Tibial nerve (tissue), 4 donors: ENCODE measurements at regions not wholly inside any gene's neighbourhood (a gene's known extent, or its start where the extent isn't known, plus 50 kb on each side); places are given as distances from the start of the nearest gene placed in this dataset.

Experiments used
- EP300 ChIP-seq, 2 donors: sonication (generic); formaldehyde crosslinking; IDR thresholded peaks; one replicate each; pipeline ENCODE4 v1.6.1; 2017; ENCODE audit warnings: antibody characterized with exemption in 2 of 2, mild to moderate bottlenecking in 1 of 2
- POLR2A ChIP-seq, 2 donors: fragments of 450-650 bp; IDR thresholded peaks; one replicate each; pipeline ENCODE4 v1.6.1; 2017; ENCODE audit warnings: antibody characterized with exemption in 2 of 2, mild to moderate bottlenecking in 2 of 2, moderate library complexity in 2 of 2
- TF ChIP-seq, protein P1 (sequence below), 5 experiments: fragments of 200-600 bp in 3 of 5; fragments of 450-650 bp in 2 of 5; sonication (generic) in 3 of 5; IDR thresholded peaks; one replicate each; pipeline ENCODE4 v1.5.1; 2016 to 2019; ENCODE audit warnings: antibody characterized with exemption in 5 of 5, mild to moderate bottlenecking in 3 of 5, moderate library complexity in 2 of 5

DNA sequence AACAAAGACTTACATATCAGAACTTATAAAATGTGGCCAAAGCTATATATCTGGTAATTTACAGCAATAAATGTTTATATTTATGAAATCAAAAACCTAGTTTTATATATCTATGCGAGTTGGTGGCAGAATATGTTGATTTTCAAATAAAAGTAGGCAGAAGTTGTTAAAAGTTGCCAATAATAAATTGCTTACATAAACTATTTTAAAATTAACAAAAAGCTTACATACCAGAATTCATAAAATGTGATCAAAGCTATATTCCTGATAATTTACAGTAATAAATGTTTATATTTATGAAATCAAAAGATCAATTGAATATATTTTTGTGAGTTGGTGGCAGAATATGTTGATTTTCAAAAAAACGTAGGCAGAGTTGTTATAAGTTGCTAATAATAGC, 451.8 kb upstream of the KHDRBS2 start:
- no peak for TF ChIP-seq POLR2A (IDR thresholded peaks at IDR 0.05)
- TF ChIP-seq, protein P1, sequence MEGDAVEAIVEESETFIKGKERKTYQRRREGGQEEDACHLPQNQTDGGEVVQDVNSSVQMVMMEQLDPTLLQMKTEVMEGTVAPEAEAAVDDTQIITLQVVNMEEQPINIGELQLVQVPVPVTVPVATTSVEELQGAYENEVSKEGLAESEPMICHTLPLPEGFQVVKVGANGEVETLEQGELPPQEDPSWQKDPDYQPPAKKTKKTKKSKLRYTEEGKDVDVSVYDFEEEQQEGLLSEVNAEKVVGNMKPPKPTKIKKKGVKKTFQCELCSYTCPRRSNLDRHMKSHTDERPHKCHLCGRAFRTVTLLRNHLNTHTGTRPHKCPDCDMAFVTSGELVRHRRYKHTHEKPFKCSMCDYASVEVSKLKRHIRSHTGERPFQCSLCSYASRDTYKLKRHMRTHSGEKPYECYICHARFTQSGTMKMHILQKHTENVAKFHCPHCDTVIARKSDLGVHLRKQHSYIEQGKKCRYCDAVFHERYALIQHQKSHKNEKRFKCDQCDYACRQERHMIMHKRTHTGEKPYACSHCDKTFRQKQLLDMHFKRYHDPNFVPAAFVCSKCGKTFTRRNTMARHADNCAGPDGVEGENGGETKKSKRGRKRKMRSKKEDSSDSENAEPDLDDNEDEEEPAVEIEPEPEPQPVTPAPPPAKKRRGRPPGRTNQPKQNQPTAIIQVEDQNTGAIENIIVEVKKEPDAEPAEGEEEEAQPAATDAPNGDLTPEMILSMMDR (IDR thresholded peaks at IDR 0.05), result no peak
- no peak for TF ChIP-seq EP300 (IDR thresholded peaks at IDR 0.05)
